ENCODE measurements at regions not wholly inside any gene's neighbourhood (a gene's known extent, or its start where the extent isn't known, plus 50 kb on each side); places are given as distances from the start of the nearest gene placed in this dataset.
"Not testable (repeated sequence)": the region's sequence is repeated elsewhere in the genome, so short reads cannot be mapped to it uniquely, and the experiment has no call there.

- Histone ChIP-seq H3K27me3 (no peaks in the 10 kb centered on the region), H3K27ac (no peak overlapping the region), H3K9ac (no peak overlapping the region), H3K4me3 (no peak overlapping the region), H3K4me2 (no peak overlapping the region), H3K9me3 (peaks cover 16% of the 10 kb centered on the region; the same call in 1 of the 2 replicates), H4K20me1 (no peaks in the 10 kb centered on the region), H3K4me1 (peaks cover 3% of the 10 kb centered on the region), H3K36me3 (no peaks in the 10 kb centered on the region)
- no peak for TF ChIP-seq Cebpa-rat (IDR thresholded peaks at IDR 0.05)
These were observed 161.0 kb downstream of the TEX36 start for GRCh38 chr10:125521721-125522680.

GRCh38 chr10:125520968-125521367, 162.0 kb downstream of the TEX36 start:
- Histone ChIP-seq H3K4me3 (no peak overlapping the region), H3K9me3 (peaks cover 16% of the 10 kb centered on the region; the same call in 1 of the 2 replicates), H3K9ac (no peak overlapping the region), H4K20me1 (no peaks in the 10 kb centered on the region), H3K4me1 (peaks cover 6% of the 10 kb centered on the region), H3K4me2 (no peak overlapping the region), H3K36me3 (no peaks in the 10 kb centered on the region), H3K27ac (no peak overlapping the region), H3K27me3 (no peaks in the 10 kb centered on the region)
- TF ChIP-seq Cebpa-rat (IDR thresholded peaks at IDR 0.05), result no peak

GRCh38 chr10:125518397-125518796, 164.6 kb downstream of the TEX36 start:
- not testable (repeated sequence) for H3K4me2 ChIP-seq, H4K20me1 ChIP-seq, H3K27ac ChIP-seq, H3K9ac ChIP-seq, H3K36me3 ChIP-seq, H3K4me3 ChIP-seq, H3K27me3 ChIP-seq
- Histone ChIP-seq H3K9me3 (peaks cover 16% of the 10 kb centered on the region; the same call in 1 of the 2 replicates), H3K4me1 (peaks cover 19% of the 10 kb centered on the region)

GRCh38 chr10:125515571-125515970, 167.4 kb downstream of the TEX36 start:
- peaks cover 9% of the 10 kb centered on the region; the same call in 1 of the 2 replicates for H3K9me3 ChIP-seq
- no peak overlapping the region for H3K4me2 ChIP-seq
- TF ChIP-seq Cebpa-rat (IDR thresholded peaks at IDR 0.05), result no peak
- peaks cover 19% of the 10 kb centered on the region for H3K4me1 ChIP-seq
- no peak overlapping the region for H3K4me3 ChIP-seq
- H3K9ac ChIP-seq, result no peak overlapping the region
- H4K20me1 ChIP-seq, result no peaks in the 10 kb centered on the region
- no peaks in the 10 kb centered on the region for H3K27me3 ChIP-seq
- no peak overlapping the region for H3K27ac ChIP-seq
- H3K36me3 ChIP-seq, result no peaks in the 10 kb centered on the region

GRCh38 chr10:125514206-125515162, 168.5 kb downstream of the TEX36 start:
- Histone ChIP-seq H3K4me3 (no peak overlapping the region), H3K4me2 (no peak overlapping the region), H3K9me3 (peaks cover 8% of the 10 kb centered on the region; the same call in 1 of the 2 replicates), H3K9ac (no peak overlapping the region), H3K36me3 (no peaks in the 10 kb centered on the region), H4K20me1 (no peaks in the 10 kb centered on the region), H3K4me1 (peaks cover 19% of the 10 kb centered on the region), H3K27ac (no peak overlapping the region), H3K27me3 (no peaks in the 10 kb centered on the region)
- no peak for TF ChIP-seq Cebpa-rat (IDR thresholded peaks at IDR 0.05)

GRCh38 chr10:125513429-125514182, 169.4 kb downstream of the TEX36 start:
- TF ChIP-seq Cebpa-rat (IDR thresholded peaks at IDR 0.05), result no peak
- H3K9me3 ChIP-seq, result peaks cover 3% of the 10 kb centered on the region; the same call in 1 of the 2 replicates
- H3K9ac ChIP-seq, result no peak overlapping the region
- H3K27me3 ChIP-seq, result no peaks in the 10 kb centered on the region
- H4K20me1 ChIP-seq, result no peaks in the 10 kb centered on the region
- no peak overlapping the region for H3K27ac ChIP-seq
- H3K4me3 ChIP-seq, result no peak overlapping the region
- H3K36me3 ChIP-seq, result no peaks in the 10 kb centered on the region
- peaks cover 19% of the 10 kb centered on the region for H3K4me1 ChIP-seq
- H3K4me2 ChIP-seq, result no peak overlapping the region

- Histone ChIP-seq H3K9me3 (no peaks in the 10 kb centered on the region), H3K36me3 (no peaks in the 10 kb centered on the region), H3K9ac (no peak overlapping the region), H3K4me3 (no peak overlapping the region), H3K27ac (no peak overlapping the region), H3K27me3 (no peaks in the 10 kb centered on the region), H4K20me1 (no peaks in the 10 kb centered on the region), H3K4me1 (peaks cover 13% of the 10 kb centered on the region), H3K4me2 (no peak overlapping the region)
- TF ChIP-seq Cebpa-rat (IDR thresholded peaks at IDR 0.05), result no peak
These were observed 172.0 kb downstream of the TEX36 start for GRCh38 chr10:125510998-125511397.

- no peak overlapping the region for H3K4me2 ChIP-seq
- no peak for TF ChIP-seq Cebpa-rat (IDR thresholded peaks at IDR 0.05)
- H3K4me3 ChIP-seq, result no peak overlapping the region
- H3K27me3 ChIP-seq, result no peaks in the 10 kb centered on the region
- no peak overlapping the region for H3K9ac ChIP-seq
- no peak overlapping the region for H3K27ac ChIP-seq
- peaks cover 14% of the 10 kb centered on the region; the same call in 1 of the 2 replicates for H3K9me3 ChIP-seq
- no peaks in the 10 kb centered on the region for H4K20me1 ChIP-seq
- no peaks in the 10 kb centered on the region for H3K36me3 ChIP-seq
- H3K4me1 ChIP-seq, result no peaks in the 10 kb centered on the region
These were observed 177.3 kb downstream of the TEX36 start for GRCh38 chr10:125505648-125506047.

GRCh38 chr10:125502276-125502675, 180.7 kb downstream of the TEX36 start:
- H4K20me1 ChIP-seq, result no peaks in the 10 kb centered on the region
- H3K4me1 ChIP-seq, result no peaks in the 10 kb centered on the region
- H3K27me3 ChIP-seq, result no peaks in the 10 kb centered on the region
- no peak overlapping the region for H3K27ac ChIP-seq
- H3K4me3 ChIP-seq, result no peak overlapping the region
- H3K9ac ChIP-seq, result no peak overlapping the region
- TF ChIP-seq Cebpa-rat (IDR thresholded peaks at IDR 0.05), result no peak
- no peaks in the 10 kb centered on the region for H3K36me3 ChIP-seq
- peaks cover 14% of the 10 kb centered on the region; the same call in 1 of the 2 replicates for H3K9me3 ChIP-seq
- H3K4me2 ChIP-seq, result no peak overlapping the region
